T47D (cell line): ENCODE measurements at regions not wholly inside any gene's neighbourhood (a gene's known extent, or its start where the extent isn't known, plus 50 kb on each side); places are given as distances from the start of the nearest gene placed in this dataset.
"Not testable (repeated sequence)": the region's sequence is repeated elsewhere in the genome, so short reads cannot be mapped to it uniquely, and the experiment has no call there.

Experiments used
- DNase-seq, 2 experiments: peaks; one replicate each; pipeline versions ENCODE4 v3.0.0 to v3.0.0-alpha.2; 2011 to 2012; ENCODE audit warnings: low read depth in 1 of 2, low spot score in 1 of 2
- JUND ChIP-seq: IDR thresholded peaks from 2 replicates; pipeline ENCODE4 v1.6.1; 2012; ENCODE audit warnings: low read depth
- in situ Hi-C: cut with HindIII; loops from 2 replicates; pipeline ENCODE4 v1.10.0; 2016; ENCODE audit warnings: low sequenced_read_pairs, low pct_unique_long_range_greater_than_20kb

GRCh38 chr6:6946206-6947155 is 161.3 kb upstream of the RREB1 start:
- TF ChIP-seq JUND: no peak
- no peak for DNase-seq
- in situ Hi-C loops: no loop called here

- in situ Hi-C loops: no loop called here
- TF ChIP-seq JUND: no peak
- no peak for DNase-seq
These were observed 157.2 kb upstream of the RREB1 start for GRCh38 chr6:6950373-6951145.

GRCh38 chr6:6951355-6951754 is 156.4 kb upstream of the RREB1 start:
- TF ChIP-seq JUND: no peak
- no peak for DNase-seq
- in situ Hi-C loops: no loop called here

- in situ Hi-C loops: no loop called here
- no peak for DNase-seq
- no peak for TF ChIP-seq JUND
These were observed 155.3 kb upstream of the RREB1 start for GRCh38 chr6:6952484-6952883.

- in situ Hi-C loops, DNase-seq: not testable (repeated sequence)
These were observed 154.8 kb upstream of the RREB1 start for GRCh38 chr6:6952927-6953326.

GRCh38 chr6:6960571-6961251 is 147.1 kb upstream of the RREB1 start:
- DNase-seq: peak in 1 of 2 experiments; percentile 52
- in situ Hi-C loops: no loop called here
- TF ChIP-seq JUND: no peak

GRCh38 chr6:6962086-6962485 is 145.7 kb upstream of the RREB1 start:
- in situ Hi-C loops: no loop called here
- no peak for DNase-seq
- TF ChIP-seq JUND: no peak

- in situ Hi-C loops: no loop called here
- no peak for TF ChIP-seq JUND
- DNase-seq: no peak
These were observed 145.1 kb upstream of the RREB1 start for GRCh38 chr6:6962699-6963098.

GRCh38 chr6:6963390-6963789 is 144.4 kb upstream of the RREB1 start:
- in situ Hi-C loops, DNase-seq: not testable (repeated sequence)

GRCh38 chr6:6964675-6965074 is 143.1 kb upstream of the RREB1 start:
- no peak for TF ChIP-seq JUND
- in situ Hi-C loops: no loop called here
- no peak for DNase-seq

GRCh38 chr6:6966127-6966526 is 141.6 kb upstream of the RREB1 start:
- no peak for DNase-seq
- no peak for TF ChIP-seq JUND
- in situ Hi-C loops: no loop called here

- no peak for DNase-seq
- in situ Hi-C loops: no loop called here
These were observed 141.2 kb upstream of the RREB1 start for GRCh38 chr6:6966569-6966968.

GRCh38 chr6:6968357-6968730 is 139.4 kb upstream of the RREB1 start:
- TF ChIP-seq JUND: no peak
- in situ Hi-C loops: no loop called here
- DNase-seq: no peak

More at GRCh38 chr6:6966569-6966968, 141.2 kb upstream of the RREB1 start:
- TF ChIP-seq JUND: no peak
